GM10248 (cell line): ENCODE measurements at regions not wholly inside any gene's neighbourhood (a gene's known extent, or its start where the extent isn't known, plus 50 kb on each side); places are given as distances from the start of the nearest gene placed in this dataset.

Experiments
- CTCF ChIA-PET: fragments of 300-600 bp; sonication (Branson Sonifier 250); formaldehyde crosslinking; extraction: SDS; loops from one replicate; lab custom pipeline; 2021; ENCODE audit warnings: antibody characterized with exemption; lab: Yijun Ruan, JAX
- POLR2A ChIA-PET: fragments of 350-650 bp; sonication (Branson Sonifier 250); formaldehyde crosslinking; extraction: SDS; loops from one replicate; lab custom pipeline; 2020; ENCODE audit warnings: antibody characterized with exemption; lab: Yijun Ruan, JAX
- DNase-seq: peaks from one replicate; pipeline ENCODE4 v3.0.0; 2012; ENCODE audit errors: extremely low spot score
- CTCF ChIP-seq: IDR thresholded peaks from 2 replicates; pipeline ENCODE4 v1.5.1; 2012; ENCODE audit warnings: mild to moderate bottlenecking, low read depth; ENCODE audit errors: extremely low read depth, missing control alignments, control extremely low read depth

- ChIA-PET POLR2A (no interaction called here), CTCF (interaction anchor here (1.0 to 1.5 kb wide), 2 partner anchors 11 to 15 kb away, joined by 3 to 4 read pairs; no protein-coding TSS in a partner anchor)
- TF ChIP-seq CTCF = no peak
- DNase-seq = no peak
Measured at GRCh38 chr18:38587571-38587970, 1022.0 kb upstream of the CELF4 start.

GRCh38 chr18:38586327-38586726 is 1020.7 kb upstream of the CELF4 start:
- POLR2A ChIA-PET = no interaction called here
- no peak for DNase-seq
- TF ChIP-seq CTCF = no peak
- CTCF ChIA-PET = no interaction called here

GRCh38 chr18:38579764-38580163 is 1014.2 kb upstream of the CELF4 start:
- CTCF ChIA-PET = interaction anchor here (1.0 kb wide), 1 partner anchor 19 kb away, joined by 3 read pairs; no protein-coding TSS in a partner anchor
- POLR2A ChIA-PET = no interaction called here
- TF ChIP-seq CTCF = no peak
- DNase-seq = no peak

GRCh38 chr18:38576916-38577315 is 1011.3 kb upstream of the CELF4 start:
- ChIA-PET CTCF (interaction anchor here (0.8 to 1.4 kb wide), 2 partner anchors 8 to 18 kb away, joined by 3 read pairs; no protein-coding TSS in a partner anchor), POLR2A (no interaction called here)
- TF ChIP-seq CTCF = no peak
- no peak for DNase-seq

GRCh38 chr18:38576349-38576748 is 1010.8 kb upstream of the CELF4 start:
- DNase-seq = no peak
- CTCF ChIA-PET = interaction anchor here (1.4 kb wide), 1 partner anchor 8 kb away, joined by 3 read pairs; no protein-coding TSS in a partner anchor
- TF ChIP-seq CTCF = no peak
- POLR2A ChIA-PET = no interaction called here

GRCh38 chr18:38575648-38576047 is 1010.0 kb upstream of the CELF4 start:
- no peak for TF ChIP-seq CTCF
- no peak for DNase-seq
- ChIA-PET CTCF (interaction anchor here (1.4 kb wide), 1 partner anchor 9 kb away, joined by 3 read pairs; no protein-coding TSS in a partner anchor), POLR2A (no interaction called here)
